22Rv1 (cell line): ENCODE measurements at regions not wholly inside any gene's neighbourhood (a gene's known extent, or its start where the extent isn't known, plus 50 kb on each side); places are given as distances from the start of the nearest gene placed in this dataset.

Source experiments
- ZFX ChIP-seq: fragments of 450-650 bp; IDR thresholded peaks from 2 replicates; pipeline ENCODE4 v1.6.1; 2017; ENCODE audit warnings: antibody characterized with exemption, borderline replicate concordance
- TF ChIP-seq, protein P1 (sequence below): fragments of 450-650 bp; IDR thresholded peaks from 2 replicates; pipeline ENCODE4 v1.5.1; 2017; ENCODE audit warnings: mild to moderate bottlenecking

DNA sequence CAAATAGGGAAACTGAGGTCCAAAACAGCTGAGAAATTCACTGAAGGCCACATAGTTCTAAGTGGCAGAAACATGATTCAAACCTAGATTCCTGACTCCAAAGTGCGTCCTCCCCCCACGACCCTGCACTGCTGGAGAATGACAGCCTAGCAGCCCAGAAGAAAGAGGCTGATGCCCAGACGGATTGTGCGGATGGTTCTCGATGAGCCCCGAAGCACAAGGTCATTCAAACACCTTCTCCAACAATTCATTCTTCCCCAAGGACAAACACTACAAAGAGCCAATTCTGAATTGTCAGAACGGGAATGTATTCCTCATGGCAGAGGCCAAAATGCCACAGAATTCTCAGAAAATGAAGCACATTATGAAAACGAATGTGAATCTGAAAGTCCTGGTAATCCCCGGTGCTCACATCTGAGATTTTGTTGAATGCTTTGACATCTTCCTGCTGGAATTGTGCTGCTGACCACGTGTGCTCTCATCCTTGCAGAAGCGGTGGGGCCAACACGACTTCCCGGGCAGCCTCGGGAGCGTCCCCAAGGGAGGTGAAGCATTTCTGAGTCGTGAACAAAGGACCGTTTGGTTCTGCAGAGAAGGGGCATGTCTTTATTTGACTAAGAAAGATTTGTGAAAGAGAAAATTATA lies 337.0 kb downstream of the EIPR1 start:
- TF ChIP-seq, protein P1, sequence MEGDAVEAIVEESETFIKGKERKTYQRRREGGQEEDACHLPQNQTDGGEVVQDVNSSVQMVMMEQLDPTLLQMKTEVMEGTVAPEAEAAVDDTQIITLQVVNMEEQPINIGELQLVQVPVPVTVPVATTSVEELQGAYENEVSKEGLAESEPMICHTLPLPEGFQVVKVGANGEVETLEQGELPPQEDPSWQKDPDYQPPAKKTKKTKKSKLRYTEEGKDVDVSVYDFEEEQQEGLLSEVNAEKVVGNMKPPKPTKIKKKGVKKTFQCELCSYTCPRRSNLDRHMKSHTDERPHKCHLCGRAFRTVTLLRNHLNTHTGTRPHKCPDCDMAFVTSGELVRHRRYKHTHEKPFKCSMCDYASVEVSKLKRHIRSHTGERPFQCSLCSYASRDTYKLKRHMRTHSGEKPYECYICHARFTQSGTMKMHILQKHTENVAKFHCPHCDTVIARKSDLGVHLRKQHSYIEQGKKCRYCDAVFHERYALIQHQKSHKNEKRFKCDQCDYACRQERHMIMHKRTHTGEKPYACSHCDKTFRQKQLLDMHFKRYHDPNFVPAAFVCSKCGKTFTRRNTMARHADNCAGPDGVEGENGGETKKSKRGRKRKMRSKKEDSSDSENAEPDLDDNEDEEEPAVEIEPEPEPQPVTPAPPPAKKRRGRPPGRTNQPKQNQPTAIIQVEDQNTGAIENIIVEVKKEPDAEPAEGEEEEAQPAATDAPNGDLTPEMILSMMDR = no peak
- no peak for TF ChIP-seq ZFX
